ENCODE measurements at regions not wholly inside any gene's neighbourhood (a gene's known extent, or its start where the extent isn't known, plus 50 kb on each side); places are given as distances from the start of the nearest gene placed in this dataset.

DNA sequence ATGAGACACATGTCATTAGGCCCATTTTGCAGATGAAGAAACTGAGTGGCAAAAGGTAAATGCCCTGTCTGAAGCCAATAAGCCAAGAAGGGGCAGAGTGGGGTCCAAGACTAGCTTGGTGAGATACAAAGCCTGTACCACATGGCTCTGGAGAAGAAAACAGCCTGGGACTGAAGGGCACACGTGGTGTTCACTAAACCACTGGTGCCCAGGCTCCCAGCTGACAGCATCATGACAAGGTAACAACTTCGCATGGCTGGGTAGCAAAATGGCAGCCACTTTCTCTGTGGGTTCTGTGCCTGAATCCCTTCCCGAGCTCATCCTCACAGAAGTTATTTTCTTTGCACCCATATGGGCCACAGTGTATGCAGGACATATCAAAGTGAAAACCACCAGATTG, 229.6 kb downstream of the RAB11FIP2 start:
- no peak overlapping the region for H3K4me2 ChIP-seq (ENCODE audit: low read length)
- H3K79me2 ChIP-seq (ENCODE audit: insufficient read depth, low read length), result no peaks in the 10 kb centered on the region
- H3K4me1 ChIP-seq (ENCODE audit: insufficient read depth, low read length, severe bottlenecking), result no peaks in the 10 kb centered on the region
- H3K9me2 ChIP-seq (ENCODE audit: low read depth, low read length), result no peaks in the 10 kb centered on the region
- H3F3A ChIP-seq (ENCODE audit: insufficient read depth, low read length), result no peaks in the 10 kb centered on the region
- TF ChIP-seq EZH2 (IDR thresholded peaks at IDR 0.05; ENCODE audit: borderline replicate concordance, low read length), result no peak
- TF ChIP-seq, protein P1, sequence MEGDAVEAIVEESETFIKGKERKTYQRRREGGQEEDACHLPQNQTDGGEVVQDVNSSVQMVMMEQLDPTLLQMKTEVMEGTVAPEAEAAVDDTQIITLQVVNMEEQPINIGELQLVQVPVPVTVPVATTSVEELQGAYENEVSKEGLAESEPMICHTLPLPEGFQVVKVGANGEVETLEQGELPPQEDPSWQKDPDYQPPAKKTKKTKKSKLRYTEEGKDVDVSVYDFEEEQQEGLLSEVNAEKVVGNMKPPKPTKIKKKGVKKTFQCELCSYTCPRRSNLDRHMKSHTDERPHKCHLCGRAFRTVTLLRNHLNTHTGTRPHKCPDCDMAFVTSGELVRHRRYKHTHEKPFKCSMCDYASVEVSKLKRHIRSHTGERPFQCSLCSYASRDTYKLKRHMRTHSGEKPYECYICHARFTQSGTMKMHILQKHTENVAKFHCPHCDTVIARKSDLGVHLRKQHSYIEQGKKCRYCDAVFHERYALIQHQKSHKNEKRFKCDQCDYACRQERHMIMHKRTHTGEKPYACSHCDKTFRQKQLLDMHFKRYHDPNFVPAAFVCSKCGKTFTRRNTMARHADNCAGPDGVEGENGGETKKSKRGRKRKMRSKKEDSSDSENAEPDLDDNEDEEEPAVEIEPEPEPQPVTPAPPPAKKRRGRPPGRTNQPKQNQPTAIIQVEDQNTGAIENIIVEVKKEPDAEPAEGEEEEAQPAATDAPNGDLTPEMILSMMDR (IDR thresholded peaks at IDR 0.05; ENCODE audit: low read length), result no peak
- H3K27me3 ChIP-seq (ENCODE audit: insufficient read depth, low read length), result no peaks in the 10 kb centered on the region
- H3K36me3 ChIP-seq (ENCODE audit: insufficient read depth, low read length), result no peaks in the 10 kb centered on the region
- H2AFZ ChIP-seq (ENCODE audit: low read length), result no peak overlapping the region
- no peak overlapping the region for H3K9ac ChIP-seq (ENCODE audit: low read length)
- H3K9me3 ChIP-seq (ENCODE audit: low read length), result no peaks in the 10 kb centered on the region
- no peaks in the 10 kb centered on the region for H4K20me1 ChIP-seq (ENCODE audit: insufficient read depth, low read length)
- no peak overlapping the region for H3K27ac ChIP-seq (ENCODE audit: low read depth, low read length, poor library complexity, severe bottlenecking)
- H3K4me3 ChIP-seq (ENCODE audit: low read depth, low read length, poor library complexity, severe bottlenecking), result no peak overlapping the region

DNA sequence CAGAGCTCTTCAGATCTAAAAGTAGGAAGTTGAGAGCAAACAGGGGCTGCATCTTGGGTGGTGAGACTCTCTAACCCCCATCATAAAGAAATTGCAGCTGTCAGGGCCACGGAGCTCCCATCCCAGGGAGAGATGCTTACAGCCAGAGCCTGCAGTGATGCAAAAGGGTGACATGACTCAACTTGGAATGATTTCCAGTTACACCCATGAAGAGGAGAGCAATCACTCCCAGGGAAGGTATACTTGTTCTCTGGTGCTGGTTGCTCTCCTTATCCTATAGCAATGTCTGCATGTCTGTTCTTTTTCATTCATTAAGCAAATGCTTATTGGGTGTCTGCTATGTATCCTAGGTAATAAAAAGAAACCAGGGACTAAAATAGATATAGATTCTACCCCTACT, 228.0 kb downstream of the RAB11FIP2 start:
- Histone ChIP-seq H3K36me3 (ENCODE audit: insufficient read depth, low read length) (no peaks in the 10 kb centered on the region), H3K4me2 (ENCODE audit: low read length) (no peak overlapping the region), H3K27me3 (ENCODE audit: insufficient read depth, low read length) (no peaks in the 10 kb centered on the region), H3K9me2 (ENCODE audit: low read depth, low read length) (no peaks in the 10 kb centered on the region), H2AFZ (ENCODE audit: low read length) (no peak overlapping the region), H3K27ac (ENCODE audit: low read depth, low read length, poor library complexity, severe bottlenecking) (no peak overlapping the region), H3K4me3 (ENCODE audit: low read depth, low read length, poor library complexity, severe bottlenecking) (no peak overlapping the region), H3K79me2 (ENCODE audit: insufficient read depth, low read length) (no peaks in the 10 kb centered on the region), H3K9me3 (ENCODE audit: low read length) (no peaks in the 10 kb centered on the region), H3K4me1 (ENCODE audit: insufficient read depth, low read length, severe bottlenecking) (no peaks in the 10 kb centered on the region), H3F3A (ENCODE audit: insufficient read depth, low read length) (no peaks in the 10 kb centered on the region), H3K9ac (ENCODE audit: low read length) (no peak overlapping the region), H4K20me1 (ENCODE audit: insufficient read depth, low read length) (no peaks in the 10 kb centered on the region)
- TF ChIP-seq, protein P1 (IDR thresholded peaks at IDR 0.05; ENCODE audit: low read length), result no peak

DNA sequence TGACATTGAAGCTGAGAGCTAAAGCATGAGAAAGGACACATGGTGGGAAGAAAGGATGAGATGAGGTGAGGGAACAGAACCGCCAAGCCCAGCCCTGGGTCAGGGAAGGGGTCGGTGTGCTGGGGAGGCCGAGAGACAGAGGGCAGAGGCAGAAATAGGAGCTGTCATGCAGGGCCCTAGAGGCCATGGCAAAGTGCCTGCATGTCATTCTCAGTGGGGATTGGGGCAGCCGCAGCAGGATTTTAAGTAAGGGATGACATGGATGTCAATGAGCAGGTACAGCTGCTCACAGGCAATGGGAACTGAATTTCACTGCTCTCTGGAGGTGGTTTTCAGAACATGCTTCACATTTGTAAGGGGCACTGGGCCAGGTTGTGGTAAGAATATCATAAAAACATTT, 227.4 kb downstream of the RAB11FIP2 start:
- Histone ChIP-seq H4K20me1 (ENCODE audit: insufficient read depth, low read length) (no peaks in the 10 kb centered on the region), H3K4me2 (ENCODE audit: low read length) (no peak overlapping the region), H3K4me3 (ENCODE audit: low read depth, low read length, poor library complexity, severe bottlenecking) (no peak overlapping the region), H3K4me1 (ENCODE audit: insufficient read depth, low read length, severe bottlenecking) (no peaks in the 10 kb centered on the region), H3K36me3 (ENCODE audit: insufficient read depth, low read length) (no peaks in the 10 kb centered on the region), H3K27me3 (ENCODE audit: insufficient read depth, low read length) (no peaks in the 10 kb centered on the region), H2AFZ (ENCODE audit: low read length) (no peak overlapping the region), H3F3A (ENCODE audit: insufficient read depth, low read length) (no peaks in the 10 kb centered on the region), H3K27ac (ENCODE audit: low read depth, low read length, poor library complexity, severe bottlenecking) (no peak overlapping the region), H3K9ac (ENCODE audit: low read length) (no peak overlapping the region), H3K9me2 (ENCODE audit: low read depth, low read length) (no peaks in the 10 kb centered on the region), H3K79me2 (ENCODE audit: insufficient read depth, low read length) (no peaks in the 10 kb centered on the region), H3K9me3 (ENCODE audit: low read length) (no peaks in the 10 kb centered on the region)
- TF ChIP-seq EZH2 (IDR thresholded peaks at IDR 0.05; ENCODE audit: borderline replicate concordance, low read length), result no peak
- TF ChIP-seq, protein P1 (IDR thresholded peaks at IDR 0.05; ENCODE audit: low read length), result no peak

All from OCI-LY1 (cell line).